GM23338 (cell line): ENCODE measurements at regions not wholly inside any gene's neighbourhood (a gene's known extent, or its start where the extent isn't known, plus 50 kb on each side); places are given as distances from the start of the nearest gene placed in this dataset.

Source experiments
- ATAC-seq: fragments of 200-7000 bp; cut with Tn5 transposase; 3 replicates; pipeline ENCODE4 v1.9.1; 2020
- DNase-seq: peaks from one replicate; pipeline ENCODE4 v3.0.0-alpha.2; 2015; ENCODE audit warnings: low spot score
- H2AFZ ChIP-seq: fragments of 200-600 bp; sonication (generic); 2 replicates; pipeline ENCODE4 v1.8.0; 2016; ENCODE audit warnings: antibody characterized with exemption, mild to moderate bottlenecking, moderate library complexity
- H3F3A ChIP-seq: fragments of 200-600 bp; sonication (generic); replicated peaks from 2 replicates; pipeline ENCODE4 v1.8.0; 2017; ENCODE audit warnings: antibody characterized with exemption, mixed run types, low read depth
- H3K27ac ChIP-seq: fragments of 200-600 bp; sonication (generic); 2 replicates; pipeline ENCODE4 v1.6.1; 2016; ENCODE audit warnings: low read depth
- H3K27me3 ChIP-seq: fragments of 200-600 bp; sonication (generic); 2 replicates; pipeline ENCODE4 v1.8.0; 2016; ENCODE audit warnings: mild to moderate bottlenecking, mixed run types, moderate library complexity; ENCODE audit not compliant: insufficient read depth
- H3K36me3 ChIP-seq: fragments of 200-600 bp; sonication (generic); 2 replicates; pipeline ENCODE4 v1.8.0; 2016; ENCODE audit warnings: mild to moderate bottlenecking; ENCODE audit not compliant: insufficient read depth
- H3K4me1 ChIP-seq: fragments of 200-600 bp; sonication (generic); 2 replicates; pipeline ENCODE4 v1.8.0; 2016; ENCODE audit warnings: mild to moderate bottlenecking, moderate library complexity; ENCODE audit not compliant: insufficient read depth
- H3K4me2 ChIP-seq: fragments of 200-600 bp; sonication (generic); 2 replicates; pipeline ENCODE4 v1.7.1; 2017; ENCODE audit warnings: mixed run types
- H3K4me3 ChIP-seq: fragments of 200-600 bp; sonication (generic); 2 replicates; pipeline ENCODE4 v1.6.1; 2016; ENCODE audit warnings: mixed run types
- H3K79me2 ChIP-seq: fragments of 200-600 bp; sonication (generic); replicated peaks from 2 replicates; pipeline ENCODE4 v1.8.0; 2017; ENCODE audit warnings: mild to moderate bottlenecking; ENCODE audit not compliant: insufficient read depth
- H3K9me2 ChIP-seq: fragments of 200-600 bp; sonication (generic); 2 replicates; pipeline ENCODE4 v1.8.0; 2017; ENCODE audit not compliant: insufficient read depth
- H4K20me1 ChIP-seq: fragments of 200-600 bp; sonication (generic); replicated peaks from 2 replicates; pipeline ENCODE4 v1.8.0; 2017; ENCODE audit warnings: mild to moderate bottlenecking; ENCODE audit not compliant: insufficient read depth
- H3K27ac Mint-ChIP-seq: 2 replicates; pipeline ENCODE4 v1.8.0; 2020; ENCODE audit warnings: inconsistent platforms, mild to moderate bottlenecking, moderate library complexity, mixed read lengths
- H3K27me3 Mint-ChIP-seq: 3 replicates; pipeline ENCODE4 v1.8.0; 2022; ENCODE audit warnings: low read depth, mild to moderate bottlenecking, moderate library complexity, mixed read lengths, inconsistent platforms; ENCODE audit not compliant: insufficient read depth, poor library complexity
- H3K36me3 Mint-ChIP-seq: 3 replicates; pipeline ENCODE4 v1.8.0; 2021; ENCODE audit warnings: low read depth, mild to moderate bottlenecking, inconsistent platforms, moderate library complexity, mixed read lengths
- H3K4me1 Mint-ChIP-seq: 3 replicates; pipeline ENCODE4 v1.8.0; 2020; ENCODE audit warnings: mild to moderate bottlenecking, inconsistent platforms, mixed read lengths
- H3K4me3 Mint-ChIP-seq: 3 replicates; pipeline ENCODE4 v1.8.0; 2021; ENCODE audit warnings: moderate library complexity, mild to moderate bottlenecking, inconsistent platforms, mixed read lengths
- H3K9me3 Mint-ChIP-seq: 3 replicates; pipeline ENCODE4 v1.8.0; 2020; ENCODE audit warnings: moderate library complexity, mild to moderate bottlenecking, inconsistent platforms, mixed read lengths
- CTCF ChIP-seq, 2 experiments: fragments of 200-600 bp in 1 of 2; sonication (generic) in 1 of 2; conservative IDR thresholded peaks; 2 replicates each; pipeline versions ENCODE4 v1.5.1 to v1.6.1; 2016 to 2017; ENCODE audit warnings: antibody characterized with exemption in 2 of 2, low read depth in 2 of 2, mild to moderate bottlenecking in 2 of 2, moderate library complexity in 1 of 2
- ZNF462 ChIP-seq: fragments of 250-450 bp; sonication (Bioruptor Pico); IDR thresholded peaks from 2 replicates; pipeline ENCODE4 v1.5.0; 2020; ENCODE audit warnings: mild to moderate bottlenecking, moderate library complexity

- no peak overlapping the region for H3K27ac Mint-ChIP-seq
- Histone ChIP-seq H3K36me3 (no peaks in the 10 kb centered on the region), H2AFZ (peak overlapping the region; percentile 90)
Measured at GRCh38 chr2:128735296-128735960, 416.8 kb upstream of the HS6ST1 start.

More at GRCh38 chr2:128735296-128735960, 416.8 kb upstream of the HS6ST1 start:
- Mint-ChIP-seq H3K27me3 (peaks cover 6% of the 10 kb centered on the region), H3K9me3 (no peaks in the 10 kb centered on the region; the same call in 2 of the 3 replicates), H3K4me3 (no peak overlapping the region), H3K4me1 (peaks cover 4% of the 10 kb centered on the region; the same call in 1 of the 3 replicates), H3K36me3 (no peaks in the 10 kb centered on the region; the same call in 2 of the 3 replicates)
- no peaks in the 10 kb centered on the region for H3F3A ChIP-seq
- no peaks in the 10 kb centered on the region; the same call in 1 of the 2 replicates for H3K4me1 ChIP-seq
- ATAC-seq (peak; percentile 6; the same call in 2 of the 3 replicates), DNase-seq (peak; percentile 60)
- no peak overlapping the region for H3K4me3 ChIP-seq
- peaks cover 9% of the 10 kb centered on the region for H3K27me3 ChIP-seq
- H4K20me1 ChIP-seq: no peaks in the 10 kb centered on the region
- H3K4me2 ChIP-seq: no peak overlapping the region
- no peaks in the 10 kb centered on the region for H3K79me2 ChIP-seq
- TF ChIP-seq ZNF462 (CRISPR knock-in tag): no peak
- TF ChIP-seq CTCF (conservative IDR thresholded peaks at IDR 0.05; ENCODE audit: low read depth in 2 of 2): peak; percentile 48
- 0 out of 2 replicates have a peak, but pooled peaks cover 5% of the 10 kb centered on the region for H3K9me2 ChIP-seq
- no peak overlapping the region for H3K27ac ChIP-seq
